ENCODE measurements at regions not wholly inside any gene's neighbourhood (a gene's known extent, or its start where the extent isn't known, plus 50 kb on each side); places are given as distances from the start of the nearest gene placed in this dataset.

- H3K27me3 Mint-ChIP-seq, result peaks cover 3% of the 10 kb centered on the region
- no peak overlapping the region for H3K4me3 Mint-ChIP-seq
- no peak overlapping the region for H3K27ac Mint-ChIP-seq
- DNase-seq, result no peak
- no peaks in the 10 kb centered on the region for H3K4me1 Mint-ChIP-seq
- H3K36me3 Mint-ChIP-seq, result no peaks in the 10 kb centered on the region
- H3K9me3 Mint-ChIP-seq, result no peaks in the 10 kb centered on the region
Observed at GRCh38 chr3:181764544-181764943, 52.8 kb downstream of the SOX2 start.

GRCh38 chr3:181770296-181770695 lies 58.6 kb downstream of the SOX2 start:
- Mint-ChIP-seq H3K36me3 (no peaks in the 10 kb centered on the region), H3K27ac (no peak overlapping the region), H3K9me3 (no peaks in the 10 kb centered on the region), H3K4me1 (no peaks in the 10 kb centered on the region), H3K27me3 (peaks cover 6% of the 10 kb centered on the region), H3K4me3 (no peak overlapping the region)
- no peak for DNase-seq

GRCh38 chr3:181771120-181771519 lies 59.4 kb downstream of the SOX2 start:
- DNase-seq, result no peak
- Mint-ChIP-seq H3K27me3 (peaks cover 6% of the 10 kb centered on the region), H3K27ac (no peak overlapping the region), H3K9me3 (no peaks in the 10 kb centered on the region), H3K36me3 (no peaks in the 10 kb centered on the region), H3K4me1 (no peaks in the 10 kb centered on the region), H3K4me3 (no peak overlapping the region)

- DNase-seq, result no peak
- H3K4me3 Mint-ChIP-seq, result no peak overlapping the region
- H3K4me1 Mint-ChIP-seq, result no peaks in the 10 kb centered on the region
- H3K27me3 Mint-ChIP-seq, result peaks cover 3% of the 10 kb centered on the region
- no peaks in the 10 kb centered on the region for H3K36me3 Mint-ChIP-seq
- H3K9me3 Mint-ChIP-seq, result no peaks in the 10 kb centered on the region
- no peak overlapping the region for H3K27ac Mint-ChIP-seq
Observed at GRCh38 chr3:181772166-181772565, 60.4 kb downstream of the SOX2 start.

- DNase-seq, result no peak
- Mint-ChIP-seq H3K4me1 (no peaks in the 10 kb centered on the region), H3K27ac (no peak overlapping the region), H3K27me3 (peaks cover 8% of the 10 kb centered on the region), H3K36me3 (no peaks in the 10 kb centered on the region), H3K4me3 (no peak overlapping the region), H3K9me3 (no peaks in the 10 kb centered on the region)
Observed at GRCh38 chr3:181773921-181774320, 62.2 kb downstream of the SOX2 start.

GRCh38 chr3:181782306-181782954 lies 70.7 kb downstream of the SOX2 start:
- H3K4me3 Mint-ChIP-seq, result no peak overlapping the region
- no peaks in the 10 kb centered on the region for H3K36me3 Mint-ChIP-seq
- no peaks in the 10 kb centered on the region for H3K9me3 Mint-ChIP-seq
- no peak overlapping the region for H3K27ac Mint-ChIP-seq
- H3K4me1 Mint-ChIP-seq, result no peaks in the 10 kb centered on the region
- no peak for DNase-seq
- peaks cover 10% of the 10 kb centered on the region for H3K27me3 Mint-ChIP-seq

- DNase-seq, result no peak
- Mint-ChIP-seq H3K27me3 (no peaks in the 10 kb centered on the region), H3K4me1 (no peaks in the 10 kb centered on the region), H3K27ac (no peak overlapping the region), H3K9me3 (no peaks in the 10 kb centered on the region), H3K4me3 (no peak overlapping the region), H3K36me3 (no peaks in the 10 kb centered on the region)
Observed at GRCh38 chr3:181790561-181790960, 78.8 kb downstream of the SOX2 start.

GRCh38 chr3:181791056-181791955 lies 79.6 kb downstream of the SOX2 start:
- H3K9me3 Mint-ChIP-seq, result no peaks in the 10 kb centered on the region
- H3K27ac Mint-ChIP-seq, result no peak overlapping the region
- no peaks in the 10 kb centered on the region for H3K36me3 Mint-ChIP-seq
- no peak for DNase-seq
- no peaks in the 10 kb centered on the region for H3K4me1 Mint-ChIP-seq
- no peaks in the 10 kb centered on the region for H3K27me3 Mint-ChIP-seq
- H3K4me3 Mint-ChIP-seq, result no peak overlapping the region

GRCh38 chr3:181793006-181793405 lies 81.3 kb downstream of the SOX2 start:
- Mint-ChIP-seq H3K36me3 (no peaks in the 10 kb centered on the region), H3K27ac (no peak overlapping the region), H3K4me3 (no peak overlapping the region), H3K27me3 (no peaks in the 10 kb centered on the region), H3K9me3 (no peaks in the 10 kb centered on the region), H3K4me1 (no peaks in the 10 kb centered on the region)
- DNase-seq, result no peak

- H3K27me3 Mint-ChIP-seq, result no peaks in the 10 kb centered on the region
- no peaks in the 10 kb centered on the region for H3K36me3 Mint-ChIP-seq
- no peak for DNase-seq
- no peaks in the 10 kb centered on the region for H3K9me3 Mint-ChIP-seq
- H3K4me3 Mint-ChIP-seq, result no peak overlapping the region
- no peaks in the 10 kb centered on the region for H3K4me1 Mint-ChIP-seq
- no peak overlapping the region for H3K27ac Mint-ChIP-seq
Observed at GRCh38 chr3:181794011-181794790, 82.5 kb downstream of the SOX2 start.

- H3K9me3 Mint-ChIP-seq, result no peaks in the 10 kb centered on the region
- no peaks in the 10 kb centered on the region for H3K4me1 Mint-ChIP-seq
- H3K36me3 Mint-ChIP-seq, result no peaks in the 10 kb centered on the region
- no peak overlapping the region for H3K27ac Mint-ChIP-seq
- no peak overlapping the region for H3K4me3 Mint-ChIP-seq
- no peak for DNase-seq
- H3K27me3 Mint-ChIP-seq, result no peaks in the 10 kb centered on the region
Observed at GRCh38 chr3:181796641-181797040, 84.9 kb downstream of the SOX2 start.

GRCh38 chr3:181797431-181797830 lies 85.7 kb downstream of the SOX2 start:
- DNase-seq, result no peak
- no peak overlapping the region for H3K27ac Mint-ChIP-seq
- H3K36me3 Mint-ChIP-seq, result no peaks in the 10 kb centered on the region
- H3K27me3 Mint-ChIP-seq, result no peaks in the 10 kb centered on the region
- no peaks in the 10 kb centered on the region for H3K4me1 Mint-ChIP-seq
- no peaks in the 10 kb centered on the region for H3K9me3 Mint-ChIP-seq
- no peak overlapping the region for H3K4me3 Mint-ChIP-seq

GRCh38 chr3:181805703-181806102 lies 94.0 kb downstream of the SOX2 start:
- Mint-ChIP-seq H3K27me3 (no peaks in the 10 kb centered on the region), H3K4me3 (no peak overlapping the region), H3K27ac (no peak overlapping the region), H3K9me3 (no peaks in the 10 kb centered on the region), H3K36me3 (no peaks in the 10 kb centered on the region), H3K4me1 (no peaks in the 10 kb centered on the region)
- no peak for DNase-seq

- Mint-ChIP-seq H3K9me3 (no peaks in the 10 kb centered on the region), H3K27me3 (no peaks in the 10 kb centered on the region), H3K4me3 (no peak overlapping the region), H3K36me3 (no peaks in the 10 kb centered on the region), H3K4me1 (no peaks in the 10 kb centered on the region), H3K27ac (no peak overlapping the region)
- DNase-seq, result no peak
Observed at GRCh38 chr3:181808053-181808452, 96.3 kb downstream of the SOX2 start.

GRCh38 chr3:181823716-181824115 lies 112.0 kb downstream of the SOX2 start:
- H3K27ac Mint-ChIP-seq, result no peak overlapping the region
- no peaks in the 10 kb centered on the region for H3K9me3 Mint-ChIP-seq
- H3K4me3 Mint-ChIP-seq, result no peak overlapping the region
- no peaks in the 10 kb centered on the region for H3K27me3 Mint-ChIP-seq
- no peak for DNase-seq
- no peaks in the 10 kb centered on the region for H3K4me1 Mint-ChIP-seq
- H3K36me3 Mint-ChIP-seq, result no peaks in the 10 kb centered on the region

All from activated naive CD8-positive, alpha-beta T cell treated with anti-CD3 and anti-CD28 coated beads for 36 hours (primary cell).